Activated CD4-positive, alpha-beta T cell treated with anti-CD3 and anti-CD28 coated beads, Interleukin-2, Interleukin-4, amounts not matched to agents 100 ng/mL and 50 ng/mL, durations not matched to agents 16 hours and 8 hours (primary cell): ENCODE measurements at regions not wholly inside any gene's neighbourhood (a gene's known extent, or its start where the extent isn't known, plus 50 kb on each side); places are given as distances from the start of the nearest gene placed in this dataset.
"Not testable (repeated sequence)": the region's sequence is repeated elsewhere in the genome, so short reads cannot be mapped to it uniquely, and the experiment has no call there.

Source experiments
- DNase-seq: peaks from one replicate; pipeline ENCODE4 v3.0.0-alpha.2; 2020; ENCODE audit warnings: low spot score

- DNase-seq = no peak
Observed at GRCh38 chr18:49693717-49694005, 119.7 kb downstream of the ACAA2 start.

- no peak for DNase-seq
Observed at GRCh38 chr18:49692906-49693716, 120.2 kb downstream of the ACAA2 start.

- no peak for DNase-seq
Observed at GRCh38 chr18:49691177-49691608, 122.1 kb downstream of the ACAA2 start.

- DNase-seq = peak; percentile 36
Observed at GRCh38 chr18:49690312-49690711, 123.0 kb downstream of the ACAA2 start.

- no peak for DNase-seq
Observed at GRCh38 chr18:49685231-49685942, 123.5 kb downstream of the LIPG start.

- not testable (repeated sequence) for DNase-seq
Observed at GRCh38 chr18:49682803-49683190, 120.9 kb downstream of the LIPG start.

- no peak for DNase-seq
Observed at GRCh38 chr18:49682173-49682802, 120.4 kb downstream of the LIPG start.

- DNase-seq = no peak
Observed at GRCh38 chr18:49681387-49681786, 119.5 kb downstream of the LIPG start.

GRCh38 chr18:49678440-49678839 is 116.6 kb downstream of the LIPG start:
- DNase-seq = no peak

- DNase-seq = no peak
Observed at GRCh38 chr18:49677762-49678413, 116.0 kb downstream of the LIPG start.

- DNase-seq = no peak
Observed at GRCh38 chr18:49677081-49677480, 115.2 kb downstream of the LIPG start.

- DNase-seq = no peak
Observed at GRCh38 chr18:49673281-49673680, 111.4 kb downstream of the LIPG start.

- DNase-seq = no peak
Observed at GRCh38 chr18:49672853-49673252, 111.0 kb downstream of the LIPG start.

- no peak for DNase-seq
Observed at GRCh38 chr18:49669403-49669802, 107.5 kb downstream of the LIPG start.

GRCh38 chr18:49668574-49669275 is 106.9 kb downstream of the LIPG start:
- no peak for DNase-seq

- DNase-seq = no peak
Observed at GRCh38 chr18:49667462-49667861, 105.6 kb downstream of the LIPG start.

GRCh38 chr18:49666045-49666775 is 104.4 kb downstream of the LIPG start:
- no peak for DNase-seq

GRCh38 chr18:49663899-49664890 is 102.3 kb downstream of the LIPG start:
- DNase-seq = no peak

GRCh38 chr18:49662506-49662905 is 100.6 kb downstream of the LIPG start:
- DNase-seq = no peak

GRCh38 chr18:49658823-49659404 is 97.1 kb downstream of the LIPG start:
- DNase-seq = no peak
